ENCODE measurements at regions not wholly inside any gene's neighbourhood (a gene's known extent, or its start where the extent isn't known, plus 50 kb on each side); places are given as distances from the start of the nearest gene placed in this dataset.

GRCh38 chr5:143594902-143595818, 191.7 kb upstream of the NR3C1 start (continued):
- no peak for TF ChIP-seq ZNF646 (CRISPR knock-in tag; IDR thresholded peaks at IDR 0.05)
- TF ChIP-seq ZNF772 (CRISPR knock-in tag; IDR thresholded peaks at IDR 0.05), result 0 out of 2 replicates have a peak, but pooled peaks have one; percentile 26
- TF ChIP-seq YEATS2 (CRISPR knock-in tag; IDR thresholded peaks at IDR 0.05; ENCODE audit: borderline replicate concordance), result no peak; the same call in 1 of the 2 replicates
- TF ChIP-seq ZBTB40 (IDR thresholded peaks at IDR 0.05), result no peak
- no peak for TF ChIP-seq ZBTB40 (CRISPR knock-in tag; IDR thresholded peaks at IDR 0.05)
- TF ChIP-seq THAP11 (CRISPR knock-in tag; IDR thresholded peaks at IDR 0.05), result peak; percentile 59
- TF ChIP-seq HES4 (CRISPR knock-in tag; IDR thresholded peaks at IDR 0.05; ENCODE audit: borderline replicate concordance), result no peak
- TF ChIP-seq ARNTL (CRISPR knock-in tag; IDR thresholded peaks at IDR 0.05), result peak; percentile 57; the same call in 1 of the 2 replicates
- TF ChIP-seq ZNF552 (CRISPR knock-in tag; IDR thresholded peaks at IDR 0.05; ENCODE audit: borderline replicate concordance), result no peak
- no peak for TF ChIP-seq ZNF737 (CRISPR knock-in tag; IDR thresholded peaks at IDR 0.05; ENCODE audit: borderline replicate concordance)
- TF ChIP-seq ZNF605 (CRISPR knock-in tag; IDR thresholded peaks at IDR 0.05), result no peak
- TF ChIP-seq ASH2L (IDR thresholded peaks at IDR 0.05; ENCODE audit: insufficient read length, low read depth, low read length), result no peak

Data from HepG2 (cell line).